ENCODE measurements at regions not wholly inside any gene's neighbourhood (a gene's known extent, or its start where the extent isn't known, plus 50 kb on each side); places are given as distances from the start of the nearest gene placed in this dataset.
A peak's percentile ranks its signal among the peaks of the same experiment; 100 is the strongest.

DNA sequence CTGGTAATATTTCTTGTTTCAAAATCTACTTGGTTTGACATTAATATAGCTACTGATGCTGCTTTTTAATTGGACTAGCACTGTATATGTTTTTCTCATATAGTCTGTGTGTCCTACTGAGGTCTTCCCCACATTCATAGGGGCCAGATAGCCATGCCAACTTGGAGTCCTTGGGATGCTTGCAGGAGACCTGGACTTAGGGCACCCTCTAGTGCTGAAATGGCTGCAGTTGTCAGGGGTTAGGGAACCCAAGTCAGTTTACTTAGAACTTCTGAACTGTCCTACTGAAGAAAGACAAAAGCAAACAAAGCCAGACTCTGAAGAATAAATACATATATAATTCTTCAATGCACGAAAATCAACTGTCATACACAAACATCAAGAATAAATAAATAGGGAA is 279.9 kb upstream of the SYT1 start:
- H3K9ac ChIP-seq (ENCODE audit: extremely low read depth, low read length, poor library complexity, severe bottlenecking), result no peak overlapping the region
- H3K36me3 ChIP-seq (ENCODE audit: control insufficient read depth, insufficient read depth, low read length), result no peaks in the 10 kb centered on the region
- WGBS, 2 experiments (ENCODE audit: insufficient coverage in 1 of 2, insufficient read length in 1 of 2), result 33% methylated on average over 1 of the region's 1 CpG; no CpG with 5 or more reads in 1 of the 2 experiments
- no peak overlapping the region for H3K27ac ChIP-seq (ENCODE audit: low read depth, low read length)
- Mint-ChIP-seq H3K27ac (no peak overlapping the region), H3K36me3 (ENCODE audit: low read depth) (no peaks in the 10 kb centered on the region), H3K27me3 (ENCODE audit: insufficient read depth) (no peaks in the 10 kb centered on the region), H3K4me3 (no peak overlapping the region), H3K4me1 (peaks cover 2% of the 10 kb centered on the region), H3K9me3 (peaks cover 6% of the 10 kb centered on the region)
- DNase-seq, result peak; percentile 88
- peaks cover 19% of the 10 kb centered on the region for H3K9me3 ChIP-seq (ENCODE audit: control insufficient read depth, low read length)
- TF ChIP-seq, protein P1, sequence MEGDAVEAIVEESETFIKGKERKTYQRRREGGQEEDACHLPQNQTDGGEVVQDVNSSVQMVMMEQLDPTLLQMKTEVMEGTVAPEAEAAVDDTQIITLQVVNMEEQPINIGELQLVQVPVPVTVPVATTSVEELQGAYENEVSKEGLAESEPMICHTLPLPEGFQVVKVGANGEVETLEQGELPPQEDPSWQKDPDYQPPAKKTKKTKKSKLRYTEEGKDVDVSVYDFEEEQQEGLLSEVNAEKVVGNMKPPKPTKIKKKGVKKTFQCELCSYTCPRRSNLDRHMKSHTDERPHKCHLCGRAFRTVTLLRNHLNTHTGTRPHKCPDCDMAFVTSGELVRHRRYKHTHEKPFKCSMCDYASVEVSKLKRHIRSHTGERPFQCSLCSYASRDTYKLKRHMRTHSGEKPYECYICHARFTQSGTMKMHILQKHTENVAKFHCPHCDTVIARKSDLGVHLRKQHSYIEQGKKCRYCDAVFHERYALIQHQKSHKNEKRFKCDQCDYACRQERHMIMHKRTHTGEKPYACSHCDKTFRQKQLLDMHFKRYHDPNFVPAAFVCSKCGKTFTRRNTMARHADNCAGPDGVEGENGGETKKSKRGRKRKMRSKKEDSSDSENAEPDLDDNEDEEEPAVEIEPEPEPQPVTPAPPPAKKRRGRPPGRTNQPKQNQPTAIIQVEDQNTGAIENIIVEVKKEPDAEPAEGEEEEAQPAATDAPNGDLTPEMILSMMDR (conservative IDR thresholded peaks at IDR 0.05), result peak; percentile 85
- H3K27me3 ChIP-seq (ENCODE audit: control insufficient read depth, insufficient read depth, low read length, poor library complexity, severe bottlenecking), result no peaks in the 10 kb centered on the region
- H3K4me3 ChIP-seq (ENCODE audit: low read length), result no peak overlapping the region
- H3K4me1 ChIP-seq (ENCODE audit: control insufficient read depth, insufficient read depth, low read length), result no peaks in the 10 kb centered on the region

DNA sequence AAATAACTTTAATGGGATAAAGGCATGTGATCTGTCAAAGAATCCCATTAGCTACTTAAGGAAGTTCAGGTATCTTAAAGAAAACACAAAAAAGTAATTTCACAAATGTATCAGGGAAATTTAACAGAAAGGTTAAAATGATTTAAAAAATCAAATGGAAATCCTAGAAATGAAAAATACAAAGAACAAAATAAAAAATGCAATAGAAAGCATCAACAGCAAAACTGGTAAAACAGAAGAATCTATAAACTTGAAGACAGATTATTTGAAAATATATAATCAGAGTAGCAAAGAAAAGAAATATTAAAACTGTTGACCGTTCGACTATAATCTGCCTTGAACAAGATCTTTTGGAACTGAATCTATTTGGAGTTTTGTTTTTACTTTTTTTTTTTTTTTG is 279.4 kb upstream of the SYT1 start:
- H3K9me3 Mint-ChIP-seq, result peaks cover 6% of the 10 kb centered on the region
- Histone ChIP-seq H3K4me1 (ENCODE audit: control insufficient read depth, insufficient read depth, low read length) (no peaks in the 10 kb centered on the region), H3K4me3 (ENCODE audit: low read length) (no peak overlapping the region), H3K36me3 (ENCODE audit: control insufficient read depth, insufficient read depth, low read length) (no peaks in the 10 kb centered on the region), H3K9ac (ENCODE audit: extremely low read depth, low read length, poor library complexity, severe bottlenecking) (no peak overlapping the region), H3K27me3 (ENCODE audit: control insufficient read depth, insufficient read depth, low read length, poor library complexity, severe bottlenecking) (no peaks in the 10 kb centered on the region), H3K27ac (ENCODE audit: low read depth, low read length) (no peak overlapping the region), H3K9me3 (ENCODE audit: control insufficient read depth, low read length) (peaks cover 19% of the 10 kb centered on the region)
- no peaks in the 10 kb centered on the region for H3K36me3 Mint-ChIP-seq (ENCODE audit: low read depth)
- H3K27ac Mint-ChIP-seq, result no peak overlapping the region
- DNase-seq, result no peak
- 90 to 100% methylated on average over 2 of the region's 2 CpGs for WGBS, 2 experiments (ENCODE audit: insufficient coverage in 1 of 2, insufficient read length in 1 of 2)
- TF ChIP-seq, protein P1 (conservative IDR thresholded peaks at IDR 0.05), result no peak
- no peak overlapping the region for H3K4me3 Mint-ChIP-seq
- H3K27me3 Mint-ChIP-seq (ENCODE audit: insufficient read depth), result no peaks in the 10 kb centered on the region
- H3K4me1 Mint-ChIP-seq, result peaks cover 2% of the 10 kb centered on the region

DNA sequence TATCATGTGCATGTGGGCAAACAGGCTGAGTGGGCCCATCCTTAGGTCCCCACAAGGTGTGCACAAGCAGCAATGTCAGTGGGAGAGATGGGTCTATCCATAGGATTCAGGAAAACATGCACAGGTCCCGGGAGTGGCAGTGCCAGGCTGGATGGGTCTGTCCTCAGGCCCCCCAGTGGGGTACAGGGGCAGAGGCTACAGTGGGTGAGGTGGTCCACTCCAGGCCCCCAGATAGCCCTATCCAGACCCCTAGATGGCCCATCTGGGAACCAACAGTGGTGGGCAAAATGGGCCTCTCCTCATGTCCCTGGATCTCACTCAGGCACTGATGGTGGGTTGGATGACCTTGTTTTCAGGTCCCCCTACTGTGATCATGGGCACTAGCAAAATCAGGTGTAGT is 277.8 kb upstream of the SYT1 start:
- no peak for DNase-seq
- no peaks in the 10 kb centered on the region for H3K4me1 ChIP-seq (ENCODE audit: control insufficient read depth, insufficient read depth, low read length)
- H3K27ac Mint-ChIP-seq, result no peak overlapping the region
- no peaks in the 10 kb centered on the region for H3K27me3 Mint-ChIP-seq (ENCODE audit: insufficient read depth)
- no peaks in the 10 kb centered on the region for H3K36me3 Mint-ChIP-seq (ENCODE audit: low read depth)
- peaks cover 19% of the 10 kb centered on the region for H3K9me3 ChIP-seq (ENCODE audit: control insufficient read depth, low read length)
- H3K4me1 Mint-ChIP-seq, result no peaks in the 10 kb centered on the region
- H3K9me3 Mint-ChIP-seq, result peaks cover 6% of the 10 kb centered on the region
- TF ChIP-seq, protein P1 (conservative IDR thresholded peaks at IDR 0.05), result no peak
- H3K36me3 ChIP-seq (ENCODE audit: control insufficient read depth, insufficient read depth, low read length), result no peaks in the 10 kb centered on the region
- no peak overlapping the region for H3K27ac ChIP-seq (ENCODE audit: low read depth, low read length)
- 100% methylated on average over 1 of the region's 1 CpG for WGBS, 2 experiments (ENCODE audit: insufficient coverage in 1 of 2, insufficient read length in 1 of 2)
- no peak overlapping the region for H3K9ac ChIP-seq (ENCODE audit: extremely low read depth, low read length, poor library complexity, severe bottlenecking)
- no peak overlapping the region for H3K4me3 ChIP-seq (ENCODE audit: low read length)
- no peak overlapping the region for H3K4me3 Mint-ChIP-seq
- H3K27me3 ChIP-seq (ENCODE audit: control insufficient read depth, insufficient read depth, low read length, poor library complexity, severe bottlenecking), result no peaks in the 10 kb centered on the region
